ENCODE measurements at regions not wholly inside any gene's neighbourhood (a gene's known extent, or its start where the extent isn't known, plus 50 kb on each side); places are given as distances from the start of the nearest gene placed in this dataset.

DNA sequence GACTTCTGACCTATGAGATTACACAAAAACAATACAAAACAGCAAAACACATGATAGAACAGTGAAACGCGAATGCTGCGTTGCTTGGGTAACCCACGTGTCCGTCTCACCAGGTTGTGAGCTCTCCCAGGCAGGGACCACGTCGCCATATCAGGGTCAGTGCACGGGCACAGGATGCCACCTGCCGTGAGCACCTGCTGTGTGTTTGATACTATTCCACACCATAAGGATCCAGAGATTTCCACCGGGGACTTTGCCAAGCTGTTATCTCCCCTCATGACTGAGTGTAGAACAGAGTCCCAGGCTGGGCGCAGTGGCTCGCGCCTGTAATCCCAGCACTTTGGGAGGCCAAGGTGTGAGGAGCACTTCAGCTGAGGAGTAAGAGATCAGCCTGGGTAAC is 288.0 kb downstream of the BMP7 start:
- no peak for DNase-seq

- no peak for DNase-seq
Observed at GRCh38 chr20:56979125-56979524, 287.3 kb downstream of the BMP7 start.

DNA sequence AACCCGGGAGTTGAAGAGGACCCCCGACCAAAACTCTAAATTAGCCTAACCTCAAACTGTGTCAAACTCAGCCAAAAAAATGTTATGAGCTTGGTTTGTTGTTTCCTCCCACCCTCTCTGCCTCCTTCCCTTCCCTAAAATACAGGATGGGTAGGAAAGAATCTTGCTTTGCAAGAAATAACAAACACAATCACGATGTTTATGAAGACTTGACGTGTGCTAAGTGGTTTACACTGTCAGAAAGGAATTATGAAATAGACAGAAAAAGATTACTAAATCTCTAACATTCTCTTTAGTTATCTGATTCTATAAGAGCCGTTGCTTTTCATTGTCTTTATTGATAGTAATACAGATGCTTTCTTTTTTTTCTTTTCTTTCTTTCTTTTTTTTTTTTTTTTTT is 285.1 kb downstream of the BMP7 start:
- no peak for DNase-seq

DNA sequence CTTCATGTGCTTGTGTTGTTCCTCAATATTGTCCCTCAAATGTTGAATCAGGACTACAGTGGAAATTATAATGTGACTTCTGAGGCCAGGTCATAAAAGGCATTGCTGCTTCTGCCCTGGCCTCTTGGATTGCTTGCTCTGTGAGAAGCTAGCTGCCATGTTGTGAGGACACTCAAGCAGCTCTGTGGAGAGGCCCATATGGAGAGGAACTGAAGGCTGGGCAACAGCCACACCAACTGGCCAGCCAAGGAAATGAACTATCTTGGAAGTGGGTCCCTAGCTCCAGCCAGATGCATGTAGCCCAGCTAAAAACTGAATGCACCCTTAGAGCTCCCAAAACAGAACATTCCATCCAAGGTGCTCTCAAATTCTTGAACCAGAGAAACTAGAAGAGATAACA is 282.6 kb downstream of the BMP7 start:
- DNase-seq: no peak

DNA sequence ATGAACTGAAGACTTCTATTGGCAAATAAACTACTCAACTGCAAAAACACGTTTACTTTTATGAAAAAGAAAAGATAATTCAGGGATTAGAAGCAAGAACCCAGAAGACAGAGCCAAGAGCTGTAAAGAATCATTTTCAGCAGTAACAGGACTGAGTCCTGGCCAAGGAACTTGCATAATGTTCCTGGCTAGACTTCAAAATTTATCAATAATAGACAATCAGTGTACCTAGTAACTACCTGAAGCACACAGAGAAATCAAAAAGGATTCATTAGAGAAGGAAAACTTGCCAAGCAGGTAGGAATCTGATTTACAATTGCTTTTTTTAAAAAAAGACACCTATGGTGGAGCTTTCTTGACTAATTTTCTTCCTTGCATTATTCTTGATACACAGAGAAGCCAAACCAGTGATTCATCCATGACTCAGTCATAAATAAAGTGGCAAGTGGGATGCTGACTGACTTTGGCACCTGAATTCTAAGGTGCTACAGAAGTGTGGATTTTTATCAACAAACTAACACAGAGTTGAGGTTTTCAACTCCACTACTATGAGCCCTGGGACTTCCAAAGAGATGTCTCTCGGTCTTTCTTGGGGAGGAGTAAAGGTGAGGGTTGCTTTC is 281.3 kb downstream of the BMP7 start:
- peak; percentile 34 for DNase-seq

GRCh38 chr20:56986476-56986875 is 280.0 kb downstream of the BMP7 start:
- no peak for DNase-seq

DNA sequence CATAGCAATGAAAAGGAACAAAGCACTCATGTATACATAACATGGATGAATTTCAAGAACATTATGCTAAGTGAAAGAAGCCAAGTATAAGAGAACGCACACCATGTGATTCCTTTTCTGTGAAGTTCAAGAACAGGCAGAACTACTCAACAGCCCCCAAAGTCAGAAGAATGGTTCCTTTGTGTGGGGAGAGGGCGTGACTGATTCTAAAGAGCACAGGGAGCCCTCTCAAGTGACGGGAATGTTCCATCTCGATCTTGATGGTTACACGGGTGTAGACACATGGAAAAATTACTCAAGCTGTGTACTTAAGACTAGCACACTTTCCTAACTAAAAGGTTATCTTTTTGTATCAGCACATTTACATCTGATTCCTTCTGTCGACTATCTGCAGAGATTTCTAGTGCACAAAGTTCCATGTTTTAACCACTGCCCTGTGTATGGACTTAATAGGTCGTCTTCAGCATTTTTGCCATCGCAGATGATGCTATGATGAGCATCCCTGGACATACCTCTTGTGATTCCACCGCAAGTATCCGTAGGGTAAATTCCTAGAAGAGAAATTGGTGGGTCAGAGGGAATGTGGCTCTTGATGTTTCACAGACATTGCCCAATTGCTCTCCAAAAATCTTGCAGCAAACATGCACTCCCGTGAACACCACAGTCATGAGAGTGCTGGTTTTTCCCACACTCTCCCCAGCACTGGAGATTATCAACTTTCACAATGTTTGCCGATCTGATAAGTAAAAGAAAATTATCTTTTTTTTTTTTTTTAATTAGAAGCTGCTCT is 279.3 kb downstream of the BMP7 start:
- no peak for DNase-seq

DNA sequence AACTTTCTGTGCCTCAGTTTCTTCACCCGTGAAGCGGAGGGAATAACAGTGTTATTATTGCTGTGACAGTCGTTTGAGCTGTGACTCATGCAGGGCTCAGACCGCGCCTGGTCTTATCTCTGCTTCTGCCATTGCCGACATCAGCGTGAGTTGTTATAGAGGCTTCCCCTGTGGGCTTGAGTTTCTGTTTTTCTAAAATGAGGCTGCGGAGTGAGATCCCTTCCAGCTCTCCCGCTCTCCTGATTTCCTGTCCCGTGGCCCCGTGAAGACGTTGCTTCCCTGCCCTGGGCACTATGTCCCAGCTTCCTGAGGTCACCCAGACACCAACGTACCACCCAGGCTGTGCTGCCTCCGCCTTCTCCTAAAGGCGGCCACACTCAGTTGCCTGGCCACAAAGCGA is 278.5 kb downstream of the BMP7 start:
- DNase-seq: no peak

DNA sequence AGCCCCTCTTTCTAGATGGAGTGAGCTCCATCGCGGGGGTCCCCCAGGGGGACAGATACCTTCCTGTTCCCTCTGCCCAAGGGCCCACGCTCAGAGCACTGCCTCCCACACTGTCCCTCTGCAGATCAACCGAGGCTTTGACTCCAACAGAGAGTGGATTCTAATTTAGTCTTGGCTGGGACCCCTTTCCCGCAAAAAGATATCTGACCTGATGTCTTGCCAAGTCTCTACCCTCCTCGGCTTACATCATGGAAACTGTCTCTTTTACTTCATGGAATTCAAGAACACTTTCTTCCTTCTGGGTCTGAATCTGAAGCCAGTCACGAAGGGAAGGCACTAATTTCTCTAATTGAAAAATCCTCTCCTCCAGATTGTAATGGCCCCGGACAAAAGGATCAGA is 278.0 kb downstream of the BMP7 start:
- no peak for DNase-seq

DNA sequence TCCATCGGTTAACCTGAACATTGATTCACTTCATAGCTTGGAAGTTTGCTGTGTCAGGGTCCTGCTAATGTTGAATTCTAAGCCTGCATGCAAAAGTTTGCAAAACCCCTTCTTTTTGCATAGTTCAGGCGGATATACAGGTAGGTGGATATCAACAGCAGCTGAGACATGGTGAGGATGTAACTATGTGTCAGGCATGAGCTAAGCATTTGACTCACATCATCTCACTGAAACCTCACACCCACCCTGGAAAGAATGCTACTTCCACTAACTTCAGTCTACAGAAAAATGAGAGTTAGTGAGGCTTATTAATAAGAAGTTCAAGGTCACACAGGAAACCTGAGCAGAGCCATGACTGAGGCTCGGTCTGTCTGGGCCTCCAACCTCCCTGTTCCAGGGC is 276.9 kb downstream of the BMP7 start:
- no peak for DNase-seq

DNA sequence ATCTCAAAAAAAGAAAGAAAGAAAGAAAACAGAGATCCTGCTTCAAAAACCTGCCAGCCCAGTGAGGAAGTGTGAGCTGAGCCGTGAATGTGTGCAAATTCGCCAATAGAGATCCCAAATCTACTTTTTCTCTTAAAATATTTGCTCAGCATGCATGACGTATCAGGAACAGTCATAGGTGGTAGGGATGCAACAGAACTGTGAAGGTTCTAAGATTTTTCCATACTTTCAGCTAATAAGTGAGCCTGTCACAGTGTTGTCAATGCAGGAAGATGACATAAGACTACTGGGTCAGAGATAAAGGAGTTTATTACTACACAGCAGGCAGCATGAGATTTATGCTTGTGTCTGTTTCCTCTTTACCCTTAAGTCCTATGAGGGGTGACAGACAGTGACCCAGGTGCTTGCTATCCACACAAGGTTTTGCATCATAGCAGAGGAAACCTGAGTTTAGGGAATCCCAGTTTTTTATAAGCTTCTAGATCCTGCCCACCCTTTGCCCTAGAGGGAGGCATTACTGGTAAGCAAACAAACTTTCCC is 273.4 kb downstream of the BMP7 start:
- no peak for DNase-seq

GRCh38 chr20:56994006-56994405 is 272.4 kb downstream of the BMP7 start:
- DNase-seq: no peak

GRCh38 chr20:56995149-56995548 is 271.3 kb downstream of the BMP7 start:
- no peak for DNase-seq

GRCh38 chr20:56995635-56996075 is 270.8 kb downstream of the BMP7 start:
- no peak for DNase-seq

- no peak for DNase-seq
Observed at GRCh38 chr20:56996533-56996932, 269.9 kb downstream of the BMP7 start.

DNA sequence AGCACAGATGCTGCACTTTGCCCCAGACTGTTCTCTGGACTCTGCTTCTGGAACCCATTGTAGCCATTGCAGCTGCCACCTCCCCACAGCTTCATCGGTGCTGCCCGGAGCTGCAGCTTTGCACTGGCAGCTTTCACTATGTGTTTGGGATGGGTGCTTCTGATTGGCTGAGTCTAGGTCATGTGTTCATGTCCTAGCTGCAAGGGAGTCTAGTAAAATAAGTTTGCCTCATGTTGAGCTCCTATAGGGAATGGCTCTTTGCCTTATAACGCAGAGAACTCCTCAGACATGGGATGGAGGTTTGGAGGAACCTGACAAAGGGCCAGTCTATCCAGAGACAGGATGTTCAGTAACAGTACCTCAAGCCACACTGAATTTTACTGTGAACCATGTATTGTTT is 268.0 kb downstream of the BMP7 start:
- no peak for DNase-seq

DNA sequence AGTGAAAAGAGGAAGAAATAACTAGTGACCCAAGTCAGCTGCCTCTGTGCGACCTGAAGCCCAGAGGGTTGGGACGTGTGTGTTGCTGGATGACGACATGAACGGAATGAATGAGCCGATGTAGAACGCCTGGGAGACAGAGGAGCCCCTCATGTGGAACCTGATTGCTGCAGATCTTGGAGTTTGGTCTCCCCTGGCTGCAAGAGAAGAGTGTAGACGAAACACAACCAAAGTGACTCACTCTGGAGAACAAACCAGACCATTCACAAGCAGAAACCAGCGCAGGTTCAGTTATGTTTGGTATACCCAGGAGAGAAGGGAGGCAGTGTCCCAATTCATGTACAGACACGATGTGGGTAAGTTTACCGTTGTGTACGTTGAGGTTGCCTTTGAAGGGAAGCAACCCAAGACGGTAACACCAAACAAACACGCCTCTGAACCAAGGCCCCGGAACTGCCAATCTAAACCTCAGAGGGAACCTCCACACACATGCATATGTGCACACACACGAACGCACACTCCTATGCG is 265.9 kb downstream of the BMP7 start:
- no peak for DNase-seq

DNA sequence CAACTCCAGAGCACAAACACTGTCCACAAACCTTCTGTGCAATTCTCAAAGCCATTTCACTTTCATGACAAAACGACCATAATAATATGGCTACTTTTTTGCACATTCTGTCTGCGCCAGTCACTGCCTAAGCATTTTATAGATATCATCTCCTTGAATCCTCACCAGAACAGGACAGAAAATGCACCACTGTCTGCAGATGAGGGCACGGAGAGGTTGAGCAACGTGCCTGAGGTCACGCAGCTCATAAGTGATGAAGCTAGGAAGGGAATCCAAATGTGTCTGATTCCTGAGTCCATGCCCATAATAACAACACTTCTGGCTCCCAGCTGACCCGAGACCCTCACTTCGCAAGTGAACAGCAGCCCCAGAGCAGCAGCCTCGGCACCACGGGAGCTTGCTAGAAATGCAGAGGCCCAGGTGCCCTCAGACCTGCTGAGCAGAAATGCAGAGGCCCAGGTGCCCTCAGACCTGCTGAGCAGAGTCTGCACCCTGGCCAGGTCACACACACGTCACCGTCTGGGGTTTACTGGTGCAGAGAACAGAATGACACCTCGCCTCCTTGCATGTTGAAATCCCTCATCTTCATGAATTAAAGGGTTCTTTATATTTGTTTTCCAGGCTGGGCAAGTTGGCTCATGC is 265.2 kb downstream of the BMP7 start:
- no peak for DNase-seq

DNA sequence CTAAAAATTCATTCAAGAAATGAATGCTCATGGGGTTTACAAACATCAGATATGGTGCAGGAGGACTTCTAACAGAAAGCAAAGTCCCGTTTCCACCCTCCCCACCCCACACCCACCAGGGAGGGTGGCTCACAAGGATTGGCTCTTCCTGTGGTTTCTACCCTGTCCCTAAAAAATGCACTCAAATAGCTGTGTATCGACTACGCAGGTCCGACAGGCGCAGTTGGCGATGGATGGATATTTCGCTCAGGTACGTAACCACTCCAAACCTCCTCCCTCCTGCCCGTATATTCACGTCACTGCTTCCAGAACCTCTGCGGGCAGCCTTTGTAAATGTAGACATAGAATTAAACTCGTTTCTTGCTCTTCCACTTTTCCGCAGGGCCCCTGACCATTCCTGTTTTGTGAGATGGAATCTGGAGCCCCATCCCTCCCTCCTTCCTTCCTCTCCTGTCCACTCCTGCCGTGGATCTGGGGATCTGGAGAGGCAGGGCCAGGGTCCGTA is 264.3 kb downstream of the BMP7 start:
- no peak for DNase-seq

DNA sequence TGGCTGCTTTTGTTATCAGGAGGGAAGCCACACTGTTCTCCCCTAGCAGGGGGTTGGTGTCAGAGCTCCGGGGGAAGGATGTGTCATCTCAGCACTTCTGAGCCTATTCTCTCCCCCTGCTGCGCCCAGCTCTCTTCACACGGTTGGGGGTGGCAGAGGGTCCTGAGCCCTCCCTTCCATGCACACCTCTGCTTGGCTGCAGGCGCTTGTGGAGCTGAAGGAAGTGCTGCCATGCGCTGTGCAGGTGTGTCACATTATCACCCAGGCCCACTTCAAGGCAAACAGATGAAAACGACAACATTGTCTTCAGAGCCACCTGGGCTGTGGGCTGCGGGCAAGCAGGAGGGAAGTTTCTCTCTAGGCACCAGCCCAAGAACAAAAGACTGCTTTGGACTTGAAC is 263.4 kb downstream of the BMP7 start:
- no peak for DNase-seq

GRCh38 chr20:57004416-57004815 is 262.0 kb downstream of the BMP7 start:
- DNase-seq: no peak

- no peak for DNase-seq
Observed at GRCh38 chr20:57004951-57005933, 261.2 kb downstream of the BMP7 start.

Data from NCI-H226 (cell line).